ENCODE measurements at regions not wholly inside any gene's neighbourhood (a gene's known extent, or its start where the extent isn't known, plus 50 kb on each side); places are given as distances from the start of the nearest gene placed in this dataset.

DNA sequence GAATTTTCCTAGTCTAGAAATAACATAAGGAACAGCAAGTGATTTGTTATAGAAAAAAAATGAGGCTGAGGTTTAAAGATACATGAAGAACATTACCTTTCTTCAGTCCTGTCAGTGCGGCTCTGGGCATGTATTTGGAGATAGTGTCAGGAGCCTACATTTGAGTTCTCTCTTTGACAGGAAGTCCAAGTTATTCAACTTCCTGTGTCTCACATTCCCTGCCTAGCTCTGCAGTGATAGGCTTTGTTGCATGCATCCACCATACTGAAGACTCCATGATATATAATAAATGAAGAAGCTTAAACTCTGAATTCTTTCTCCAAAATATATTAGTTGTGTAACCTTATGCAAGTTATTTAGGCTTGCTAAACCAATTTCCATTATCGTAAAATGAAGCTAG is 148.7 kb downstream of the RELL1 start:
- TF ChIP-seq, protein P1, sequence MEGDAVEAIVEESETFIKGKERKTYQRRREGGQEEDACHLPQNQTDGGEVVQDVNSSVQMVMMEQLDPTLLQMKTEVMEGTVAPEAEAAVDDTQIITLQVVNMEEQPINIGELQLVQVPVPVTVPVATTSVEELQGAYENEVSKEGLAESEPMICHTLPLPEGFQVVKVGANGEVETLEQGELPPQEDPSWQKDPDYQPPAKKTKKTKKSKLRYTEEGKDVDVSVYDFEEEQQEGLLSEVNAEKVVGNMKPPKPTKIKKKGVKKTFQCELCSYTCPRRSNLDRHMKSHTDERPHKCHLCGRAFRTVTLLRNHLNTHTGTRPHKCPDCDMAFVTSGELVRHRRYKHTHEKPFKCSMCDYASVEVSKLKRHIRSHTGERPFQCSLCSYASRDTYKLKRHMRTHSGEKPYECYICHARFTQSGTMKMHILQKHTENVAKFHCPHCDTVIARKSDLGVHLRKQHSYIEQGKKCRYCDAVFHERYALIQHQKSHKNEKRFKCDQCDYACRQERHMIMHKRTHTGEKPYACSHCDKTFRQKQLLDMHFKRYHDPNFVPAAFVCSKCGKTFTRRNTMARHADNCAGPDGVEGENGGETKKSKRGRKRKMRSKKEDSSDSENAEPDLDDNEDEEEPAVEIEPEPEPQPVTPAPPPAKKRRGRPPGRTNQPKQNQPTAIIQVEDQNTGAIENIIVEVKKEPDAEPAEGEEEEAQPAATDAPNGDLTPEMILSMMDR (conservative IDR thresholded peaks at IDR 0.05; ENCODE audit: low read length) = no peak
- no peak overlapping the region for H3K4me3 ChIP-seq (ENCODE audit: low read length)
- DNase-seq (ENCODE audit: low read depth) = no peak

DNA sequence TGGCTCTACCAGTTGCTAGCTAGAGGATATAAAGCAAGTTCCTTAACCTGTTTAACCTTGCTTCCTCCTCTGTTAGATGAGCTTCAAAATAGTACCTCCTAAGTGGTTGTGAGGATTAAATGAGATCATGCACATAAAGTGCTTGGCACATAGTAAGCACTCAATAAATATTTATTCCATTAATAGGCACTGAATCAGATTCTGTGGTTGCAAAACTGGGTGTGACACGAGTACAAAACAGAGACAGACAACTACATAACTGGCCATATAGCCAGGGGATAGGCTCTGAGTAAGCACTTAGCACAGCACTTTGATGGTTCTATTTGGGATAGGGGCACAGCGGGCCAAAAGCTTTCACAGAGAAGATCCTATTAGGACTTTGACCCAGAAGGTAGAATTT is 150.3 kb downstream of the RELL1 start:
- DNase-seq (ENCODE audit: low read depth) = no peak
- no peak overlapping the region for H3K4me3 ChIP-seq (ENCODE audit: low read length)
- TF ChIP-seq, protein P1 (conservative IDR thresholded peaks at IDR 0.05; ENCODE audit: low read length) = no peak

DNA sequence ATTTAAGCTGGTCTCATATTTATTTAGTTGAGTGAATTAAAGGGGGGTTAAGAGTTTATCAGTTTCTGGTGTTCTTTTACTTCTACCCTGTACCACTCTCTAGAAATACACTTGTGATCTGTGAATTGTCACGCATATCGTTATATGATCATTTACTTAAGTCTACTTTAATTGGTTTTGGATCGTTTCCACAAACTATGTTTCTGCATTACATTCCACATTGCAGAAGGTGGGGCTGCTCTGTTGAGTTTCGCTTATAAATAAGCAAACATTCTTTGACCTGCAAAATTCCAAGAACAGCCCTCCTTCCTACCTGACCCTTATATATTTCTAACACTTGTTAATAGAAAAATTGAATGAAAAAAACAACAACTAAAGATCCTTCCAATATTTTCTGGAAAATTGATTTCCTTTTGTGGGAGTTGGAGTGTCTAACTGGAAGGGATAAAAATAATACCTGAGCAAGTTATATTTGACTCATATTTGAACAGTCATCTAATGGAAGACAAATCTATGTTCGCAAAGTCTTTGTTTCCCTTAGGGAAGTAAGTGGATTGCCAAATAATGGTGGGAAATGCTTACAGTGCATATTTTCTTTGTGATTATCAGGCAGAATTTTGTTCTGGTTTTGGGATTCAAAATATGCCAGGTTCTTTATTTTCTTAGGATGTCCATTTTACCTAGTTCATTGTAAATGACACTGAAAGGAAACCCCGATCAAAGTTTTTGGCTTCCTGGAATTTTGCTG is 152.7 kb downstream of the RELL1 start:
- DNase-seq (ENCODE audit: low read depth) = no peak
- H3K4me3 ChIP-seq (ENCODE audit: low read length) = no peak overlapping the region

DNA sequence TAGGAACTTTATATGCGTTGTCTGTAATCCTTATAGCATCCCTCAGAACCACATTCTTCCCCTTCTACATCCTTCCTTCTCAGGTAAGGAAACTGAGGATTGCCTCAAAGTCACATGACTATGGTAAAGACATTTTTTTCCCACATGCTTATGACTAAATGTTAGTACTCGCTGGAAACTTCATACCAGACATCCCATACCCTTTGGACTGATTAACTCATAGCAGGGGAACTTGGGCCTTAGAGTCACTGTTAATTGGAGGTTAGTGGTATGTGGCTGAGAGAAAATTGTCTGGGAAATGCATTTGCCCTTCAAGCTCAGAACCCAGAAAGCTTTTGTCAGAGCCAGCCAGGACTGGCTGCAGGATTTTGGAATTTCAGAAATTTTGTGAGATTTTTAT is 155.0 kb downstream of the RELL1 start:
- DNase-seq (ENCODE audit: low read depth) = no peak
- TF ChIP-seq, protein P1 (conservative IDR thresholded peaks at IDR 0.05; ENCODE audit: low read length) = no peak
- H3K4me3 ChIP-seq (ENCODE audit: low read length) = no peak overlapping the region

More for the DNA sequence above, 152.7 kb downstream of the RELL1 start:
- TF ChIP-seq, protein P1 (conservative IDR thresholded peaks at IDR 0.05; ENCODE audit: low read length) = no peak

DNA sequence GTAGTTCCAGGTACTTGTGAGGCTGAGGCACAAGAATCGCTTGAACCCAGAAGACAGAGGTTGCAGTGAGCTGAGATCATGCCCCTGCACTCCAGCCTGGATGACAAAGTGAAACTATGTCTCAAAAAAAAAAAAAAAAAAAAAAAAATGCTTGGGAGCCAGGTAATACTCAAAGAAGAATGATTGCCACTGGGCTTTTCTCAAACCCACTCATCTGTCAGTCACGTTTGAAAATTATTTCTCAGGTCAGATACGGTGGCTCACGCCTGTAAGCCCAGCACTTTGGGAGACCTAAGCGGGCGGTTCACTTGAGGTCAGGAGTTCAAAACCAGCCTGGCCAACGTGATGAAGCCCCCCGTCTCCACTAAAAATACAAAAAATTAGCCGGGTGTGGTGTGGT is 155.7 kb downstream of the RELL1 start:
- no peak overlapping the region for H3K4me3 ChIP-seq (ENCODE audit: low read length)
- TF ChIP-seq, protein P1 (conservative IDR thresholded peaks at IDR 0.05; ENCODE audit: low read length) = no peak
- no peak for DNase-seq (ENCODE audit: low read depth)

DNA sequence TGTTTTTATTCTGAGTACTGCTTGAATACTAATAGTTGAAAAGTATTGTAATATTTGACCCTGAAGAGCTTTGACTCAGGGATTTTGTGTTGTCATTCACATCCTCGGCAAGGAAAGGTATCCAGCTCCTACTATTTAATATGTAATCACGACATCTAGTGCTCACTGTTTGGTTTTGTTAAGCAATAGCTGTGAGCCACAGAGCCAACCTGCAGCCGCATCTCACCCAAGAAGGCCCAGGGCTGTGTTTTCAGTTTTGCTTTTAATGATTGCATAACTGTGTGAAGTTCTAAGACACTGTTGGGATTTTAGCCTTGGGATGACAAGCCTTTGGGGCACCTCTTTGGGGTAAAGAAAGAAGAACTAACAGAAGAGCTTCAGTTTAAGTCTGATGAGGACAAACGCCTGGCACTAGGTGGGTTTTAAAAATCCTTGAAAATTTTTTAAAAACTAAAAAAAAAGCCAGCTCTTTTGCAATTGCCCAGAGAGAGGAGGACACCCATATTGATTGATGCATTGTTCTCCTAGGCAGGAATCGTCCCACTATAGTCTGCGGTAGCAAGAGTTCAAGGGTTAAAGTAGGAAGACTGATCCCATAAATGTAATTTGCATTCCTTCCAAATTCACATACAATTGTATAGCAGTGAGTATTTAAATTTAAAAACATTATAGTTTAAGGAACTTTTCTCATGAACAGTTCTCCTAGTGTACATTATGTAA is 157.8 kb downstream of the RELL1 start:
- TF ChIP-seq, protein P1 (conservative IDR thresholded peaks at IDR 0.05; ENCODE audit: low read length) = no peak
- no peak for DNase-seq (ENCODE audit: low read depth)
- no peak overlapping the region for H3K4me3 ChIP-seq (ENCODE audit: low read length)

DNA sequence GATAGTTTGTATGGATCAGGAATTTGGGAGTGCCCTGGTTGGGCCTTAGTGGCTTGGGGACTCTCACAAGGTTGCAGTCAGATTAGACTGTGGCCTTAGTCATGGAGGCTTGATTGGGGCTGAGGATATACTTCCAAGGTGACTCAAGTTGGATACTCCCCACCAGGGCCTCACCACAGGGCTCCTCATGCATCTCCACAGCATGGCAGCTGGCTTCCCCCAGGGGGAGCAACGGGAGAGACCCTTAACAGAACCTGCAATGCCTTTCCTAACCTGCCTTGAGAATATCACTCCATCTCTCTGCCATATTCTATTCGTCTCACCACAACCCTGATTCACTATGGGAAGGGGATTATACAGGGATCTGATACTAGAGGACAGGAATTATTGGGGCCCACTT is 161.9 kb downstream of the RELL1 start:
- H3K4me3 ChIP-seq (ENCODE audit: low read length) = no peak overlapping the region
- DNase-seq (ENCODE audit: low read depth) = no peak
- TF ChIP-seq, protein P1 (conservative IDR thresholded peaks at IDR 0.05; ENCODE audit: low read length) = no peak

All from AG10803 (cell line).